Activated naive CD4-positive, alpha-beta T cell (primary cell): ENCODE measurements at regions not wholly inside any gene's neighbourhood (a gene's known extent, or its start where the extent isn't known, plus 50 kb on each side); places are given as distances from the start of the nearest gene placed in this dataset.

ENCODE experiments used
- DNase-seq, 4 experiments: peaks; one replicate each; lab custom pipeline; 2025; lab: John Stamatoyannopoulos, UW

DNA sequence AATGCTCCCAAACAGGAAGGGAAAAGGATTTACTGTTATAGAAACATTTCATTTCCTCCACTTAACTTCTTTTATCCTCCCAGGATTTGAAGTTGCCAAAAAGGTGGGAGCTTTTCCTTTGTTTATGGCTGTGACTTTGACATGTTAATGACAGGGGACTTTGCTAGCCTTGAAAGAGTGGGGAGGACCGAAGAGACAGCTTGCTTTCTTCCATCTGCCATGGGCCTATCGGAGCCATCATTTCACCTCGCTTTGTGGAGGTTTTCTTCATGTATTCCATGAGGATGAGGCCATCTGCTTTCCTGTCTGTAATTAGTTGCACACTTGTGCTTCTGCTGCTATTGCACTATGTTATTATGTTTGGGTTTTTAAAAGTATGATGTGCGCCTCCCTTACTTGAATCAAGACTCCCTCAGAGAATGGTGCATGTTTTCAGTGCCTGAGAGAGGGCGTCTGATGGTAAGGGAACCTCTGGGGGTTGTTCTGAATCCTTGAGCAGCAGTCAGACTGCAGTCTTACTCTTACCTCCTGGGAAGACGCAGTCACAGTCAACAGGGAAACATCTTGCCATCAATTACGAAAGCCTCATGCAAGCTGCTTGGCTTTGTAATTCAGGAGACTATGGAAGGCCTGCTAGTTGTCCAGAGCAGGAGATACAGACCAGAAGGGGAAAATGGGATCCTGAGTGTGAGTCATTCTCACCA lies 173.3 kb upstream of the MGAT5 start:
- no peak for DNase-seq

DNA sequence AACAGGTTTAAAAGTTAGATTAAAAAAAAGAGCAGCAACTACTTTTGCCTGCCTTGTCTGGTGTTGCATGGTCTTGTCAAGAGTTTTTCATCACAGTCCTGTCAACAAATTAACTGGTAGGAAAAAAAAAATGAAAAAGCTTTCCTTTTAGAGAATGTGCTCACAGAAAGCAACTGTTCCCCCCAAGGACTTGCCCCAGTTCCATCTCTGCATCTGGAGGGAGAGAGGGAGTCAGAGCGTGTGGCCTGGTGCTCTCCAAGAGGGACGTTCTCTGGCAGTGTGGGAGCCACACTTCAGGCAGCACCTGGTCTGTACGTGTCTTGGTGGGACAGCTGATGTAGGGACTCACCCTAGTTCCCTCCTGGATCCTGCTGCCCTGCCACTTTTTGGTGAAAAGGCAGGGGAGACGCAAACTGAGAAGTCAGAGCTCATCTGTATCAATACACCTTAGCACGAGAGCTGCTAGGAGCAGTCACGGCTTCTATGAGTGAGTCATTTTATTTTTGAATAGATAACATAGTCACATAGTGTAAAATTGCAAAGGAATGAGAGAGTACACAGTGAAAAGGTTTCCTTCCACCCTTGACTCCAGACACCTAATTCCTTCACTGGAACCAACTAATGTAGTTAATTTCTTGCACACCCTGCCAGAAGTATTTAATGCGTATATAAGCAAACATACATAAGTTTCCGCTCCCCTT lies 172.5 kb upstream of the MGAT5 start:
- no peak for DNase-seq

DNA sequence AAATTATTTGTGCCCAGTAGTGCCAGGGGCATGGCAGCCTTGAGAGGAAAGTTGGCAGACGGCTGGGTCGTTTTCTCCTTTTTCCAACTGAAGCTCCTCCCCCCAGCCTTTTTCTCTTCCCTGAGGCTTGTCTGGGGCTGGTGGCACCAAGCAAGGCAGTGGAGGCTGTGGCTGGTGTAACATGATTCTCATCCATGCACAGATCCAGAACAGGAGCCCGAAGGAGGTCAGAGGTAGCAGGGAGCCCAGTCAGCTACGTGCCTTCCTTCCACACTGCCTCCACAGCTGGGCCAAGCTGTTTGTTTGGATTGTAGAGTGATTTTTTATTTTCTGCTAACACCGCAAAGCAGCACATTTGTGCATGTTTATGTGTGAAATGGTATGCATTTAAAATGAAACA lies 170.3 kb upstream of the MGAT5 start:
- no peak for DNase-seq

GRCh38 chr2:134086594-134087219 lies 167.2 kb upstream of the MGAT5 start:
- no peak for DNase-seq

DNA sequence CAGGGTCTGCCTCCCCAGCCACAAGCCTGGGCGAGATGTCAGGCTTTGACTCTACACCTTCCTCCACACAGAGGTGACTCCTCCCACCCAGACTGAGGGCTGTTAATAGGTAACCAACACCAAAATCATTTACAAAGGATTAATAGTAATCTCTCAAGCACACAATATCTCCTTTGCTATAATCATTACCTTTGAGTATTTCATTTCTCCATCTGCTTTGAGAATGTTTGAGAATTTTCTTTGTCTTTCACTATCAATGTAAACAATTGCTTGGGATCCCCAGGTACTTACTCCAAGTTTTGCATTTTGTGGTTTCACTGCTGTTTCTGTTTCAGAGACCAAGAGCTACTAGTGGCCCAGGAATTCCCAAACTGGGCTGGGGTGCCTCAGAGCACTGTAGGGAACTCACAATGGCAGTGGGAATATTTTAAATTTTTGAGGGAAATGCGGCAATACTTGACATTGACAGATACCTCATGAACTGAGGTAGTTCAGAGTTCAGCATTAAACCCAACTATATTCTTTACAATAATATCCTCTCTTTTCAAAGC lies 166.4 kb upstream of the MGAT5 start:
- no peak for DNase-seq

DNA sequence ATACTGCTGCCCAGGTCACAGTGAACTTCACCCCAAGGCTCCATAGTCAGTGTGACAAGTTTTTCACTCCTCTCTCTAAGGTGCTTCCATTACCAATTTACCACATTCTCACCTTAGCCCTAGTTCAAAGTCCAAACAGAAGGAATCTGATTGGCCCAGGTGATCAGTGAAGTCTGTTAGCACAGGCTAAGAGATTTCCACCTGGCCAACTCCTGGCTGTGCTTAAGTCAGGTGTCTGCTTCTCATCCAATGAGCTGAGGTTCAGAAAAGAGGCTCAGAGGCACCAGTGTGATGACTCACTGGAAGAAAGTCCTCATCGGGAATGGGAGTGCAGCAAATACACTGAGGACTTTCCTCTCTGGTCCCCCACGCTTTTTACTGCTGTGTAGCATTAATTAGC lies 164.4 kb upstream of the MGAT5 start:
- DNase-seq, result no peak

GRCh38 chr2:134097740-134098139 lies 156.1 kb upstream of the MGAT5 start:
- DNase-seq, result no peak

GRCh38 chr2:134098321-134098720 lies 155.6 kb upstream of the MGAT5 start:
- no peak for DNase-seq

DNA sequence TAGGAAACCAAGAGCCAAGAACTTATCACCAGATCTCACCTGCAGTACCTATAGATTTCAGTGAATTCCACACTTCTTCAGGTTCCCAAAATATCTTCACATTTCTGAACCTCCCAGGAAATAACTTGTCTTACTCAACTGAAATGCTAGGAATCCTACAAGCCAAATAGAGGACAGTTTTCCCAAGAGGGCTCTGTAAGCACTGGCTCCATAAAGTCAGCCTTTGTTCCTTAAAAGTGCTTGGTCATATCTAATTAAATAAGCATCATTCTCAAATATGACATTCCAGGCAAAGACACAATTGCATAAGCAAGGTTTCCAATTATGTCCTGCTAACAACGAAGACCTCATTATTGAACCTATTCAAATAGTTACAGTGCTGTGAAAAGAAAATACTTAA lies 154.6 kb upstream of the MGAT5 start:
- DNase-seq, result no peak

- DNase-seq, result no peak
Observed at GRCh38 chr2:134103196-134103595, 150.7 kb upstream of the MGAT5 start.

- DNase-seq, result no peak
Observed at GRCh38 chr2:134104754-134105153, 149.1 kb upstream of the MGAT5 start.

GRCh38 chr2:134107402-134107801 lies 146.5 kb upstream of the MGAT5 start:
- DNase-seq, result no peak

DNA sequence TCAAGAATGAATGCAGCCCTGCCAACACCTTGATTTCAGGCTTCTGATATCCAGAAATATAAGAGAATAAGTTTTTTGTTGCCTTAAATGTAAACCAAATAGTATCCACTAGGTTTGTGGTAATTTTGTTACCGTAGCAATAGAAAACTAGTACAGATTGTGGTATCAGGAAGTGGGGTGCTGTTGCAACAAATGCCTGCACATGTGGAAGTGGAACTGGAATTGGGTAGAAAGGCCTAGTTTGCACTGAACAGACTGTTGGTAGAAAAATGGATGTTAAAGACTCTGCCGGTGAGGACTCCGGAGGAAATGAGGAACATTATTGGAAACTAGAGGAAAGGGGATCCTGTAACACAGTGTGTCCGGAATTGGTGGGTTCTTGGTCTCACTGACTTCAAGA lies 145.8 kb upstream of the MGAT5 start:
- no peak for DNase-seq

- DNase-seq, result no peak
Observed at GRCh38 chr2:134109246-134109645, 144.6 kb upstream of the MGAT5 start.

DNA sequence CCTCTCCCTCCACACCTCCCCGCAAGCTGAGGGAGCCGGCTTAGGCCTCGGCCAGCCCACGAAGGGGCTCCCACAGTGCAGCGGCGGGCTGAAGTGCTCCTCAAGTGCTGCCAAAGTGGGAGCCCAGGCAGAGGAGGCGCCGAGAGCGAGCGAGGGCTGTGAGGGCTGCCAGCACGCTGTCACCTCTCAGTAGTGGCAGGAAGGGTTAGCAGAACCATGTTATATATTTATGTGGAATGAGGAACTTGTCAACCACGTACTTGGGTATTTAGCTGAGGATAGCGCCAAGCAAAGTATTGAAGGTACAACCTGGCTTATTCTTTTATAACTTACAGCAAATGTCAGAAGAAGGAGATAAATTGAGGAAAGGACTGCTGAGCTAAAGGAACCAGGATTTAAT lies 144.1 kb upstream of the MGAT5 start:
- DNase-seq, result no peak

DNA sequence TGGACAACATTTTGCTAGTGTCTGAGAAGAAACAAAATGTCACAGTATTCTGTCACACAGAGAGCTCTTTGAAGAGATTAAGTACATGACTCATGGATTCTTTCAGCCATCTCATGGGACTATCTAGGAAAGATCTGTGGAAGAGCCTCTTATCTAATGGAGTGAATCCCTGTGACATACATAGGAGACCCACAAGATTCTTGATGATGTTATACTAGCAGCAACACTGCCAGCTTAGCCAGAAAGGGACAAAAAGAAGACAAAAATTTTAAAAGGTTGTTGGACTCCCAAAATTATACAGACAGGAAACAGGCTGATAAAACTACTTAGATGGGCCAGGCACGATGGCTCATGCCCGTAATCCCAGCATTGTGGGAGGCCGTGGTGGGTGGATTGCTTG lies 143.3 kb upstream of the MGAT5 start:
- DNase-seq, result no peak

GRCh38 chr2:134117676-134118075 lies 136.2 kb upstream of the MGAT5 start:
- DNase-seq, result no peak

DNA sequence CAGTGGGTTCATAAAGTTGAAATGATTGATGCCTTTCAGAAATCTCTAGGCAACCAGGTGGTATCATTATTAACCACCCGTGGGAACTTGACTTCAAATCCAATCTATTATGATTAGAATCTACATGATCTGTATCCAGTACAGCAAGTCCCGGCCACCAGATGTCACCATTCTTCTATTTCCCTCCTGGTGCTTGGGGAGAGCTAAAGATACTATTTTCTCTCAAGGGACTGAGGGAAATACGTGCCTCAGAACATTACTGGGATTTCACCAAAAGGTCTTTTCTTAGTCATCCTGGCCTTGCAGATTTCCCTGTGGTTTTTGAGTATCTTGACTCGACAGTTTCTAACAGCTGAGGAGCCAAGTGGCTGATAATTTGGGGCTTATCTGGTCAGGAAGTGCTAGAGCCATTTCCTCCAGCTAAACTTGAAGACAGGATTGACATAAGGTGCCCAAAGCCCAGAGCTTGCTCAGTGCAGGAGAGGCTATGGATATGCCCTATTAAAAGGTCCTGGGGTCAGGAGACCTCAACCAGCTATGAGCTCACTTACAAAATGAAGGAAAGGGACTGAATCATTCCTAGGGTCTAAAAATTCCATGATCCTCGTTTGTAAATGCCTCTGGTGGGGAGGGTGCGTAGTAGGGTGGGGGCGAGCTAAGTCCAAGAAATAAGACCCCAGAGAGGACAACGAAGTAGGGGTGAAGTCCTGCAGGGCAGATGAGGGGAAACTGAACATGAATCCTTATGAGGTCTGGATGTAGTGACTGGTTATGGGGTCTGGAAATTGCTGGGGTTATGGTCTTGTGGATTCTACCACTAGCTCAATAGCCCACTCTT lies 135.4 kb upstream of the MGAT5 start:
- peak; percentile 14 to 68 (median 44) for DNase-seq

- no peak for DNase-seq
Observed at GRCh38 chr2:134119117-134119712, 134.7 kb upstream of the MGAT5 start.

GRCh38 chr2:134119713-134120405 lies 134.0 kb upstream of the MGAT5 start:
- peak; percentile 32 to 66 (median 54) for DNase-seq

DNA sequence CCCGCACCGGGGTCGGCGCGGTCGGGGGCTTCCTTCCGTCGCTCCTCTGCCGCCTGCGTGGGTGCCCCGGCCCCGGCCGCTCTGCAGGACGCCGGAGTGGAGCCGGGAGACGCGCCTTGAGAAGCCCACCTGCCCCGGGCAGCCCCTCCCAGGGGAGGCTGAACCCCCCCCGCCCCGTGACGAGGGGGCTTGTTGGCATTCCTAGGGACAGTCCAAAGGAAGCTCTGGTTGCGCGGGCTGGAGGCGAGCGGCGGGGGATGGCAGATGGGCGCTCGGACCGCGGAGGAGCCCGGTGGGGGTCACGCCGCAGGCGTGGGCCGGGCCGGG lies 133.5 kb upstream of the MGAT5 start:
- DNase-seq, result no peak
